Kidney epithelial cell (primary cell): ENCODE measurements at regions not wholly inside any gene's neighbourhood (a gene's known extent, or its start where the extent isn't known, plus 50 kb on each side); places are given as distances from the start of the nearest gene placed in this dataset.
"Not testable (repeated sequence)": the region's sequence is repeated elsewhere in the genome, so short reads cannot be mapped to it uniquely, and the experiment has no call there.

Experiments
- DNase-seq: peaks from one replicate; pipeline ENCODE4 v3.0.0-alpha.2; 2010; ENCODE audit warnings: low read depth
- H3K27me3 ChIP-seq: 2 replicates; pipeline ENCODE4 v1.6.0; 2011; ENCODE audit warnings: low read length; ENCODE audit not compliant: control insufficient read depth, insufficient read depth
- H3K36me3 ChIP-seq: 2 replicates; pipeline ENCODE4 v1.5.1; 2011; ENCODE audit warnings: low read length; ENCODE audit not compliant: control insufficient read depth, insufficient read depth
- H3K4me3 ChIP-seq: 2 replicates; pipeline ENCODE4 v1.5.1; 2011; ENCODE audit warnings: low read depth, mild to moderate bottlenecking, control low read depth, low read length
- TF ChIP-seq, protein P1 (sequence below): IDR thresholded peaks from 2 replicates; pipeline ENCODE4 v1.5.1; 2011; ENCODE audit warnings: mild to moderate bottlenecking, moderate library complexity, low read length, control low read depth, inconsistent platforms; ENCODE audit not compliant: insufficient read depth, poor library complexity, severe bottlenecking

DNA sequence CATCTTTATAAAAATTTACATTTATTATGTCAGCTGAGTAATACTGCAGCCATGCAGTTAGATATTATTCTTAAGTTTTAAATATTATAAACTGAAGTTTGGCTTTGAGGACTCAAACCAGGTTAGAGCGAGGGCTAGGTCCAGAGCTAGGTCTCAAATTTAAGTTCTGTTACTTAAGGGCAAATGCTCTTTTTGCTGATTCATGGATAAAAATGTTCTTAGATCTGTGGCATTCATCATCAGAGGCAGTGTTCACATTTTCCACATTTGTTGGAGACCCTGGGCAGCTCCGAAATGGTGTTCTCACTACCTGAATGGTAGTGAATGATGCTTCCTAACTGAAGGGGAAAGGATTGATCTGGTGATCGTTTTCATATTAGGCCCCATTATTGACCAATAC is 121.4 kb upstream of the MB21D2 start:
- H3K4me3 ChIP-seq = no peak overlapping the region
- no peaks in the 10 kb centered on the region for H3K27me3 ChIP-seq
- DNase-seq = no peak
- TF ChIP-seq, protein P1, sequence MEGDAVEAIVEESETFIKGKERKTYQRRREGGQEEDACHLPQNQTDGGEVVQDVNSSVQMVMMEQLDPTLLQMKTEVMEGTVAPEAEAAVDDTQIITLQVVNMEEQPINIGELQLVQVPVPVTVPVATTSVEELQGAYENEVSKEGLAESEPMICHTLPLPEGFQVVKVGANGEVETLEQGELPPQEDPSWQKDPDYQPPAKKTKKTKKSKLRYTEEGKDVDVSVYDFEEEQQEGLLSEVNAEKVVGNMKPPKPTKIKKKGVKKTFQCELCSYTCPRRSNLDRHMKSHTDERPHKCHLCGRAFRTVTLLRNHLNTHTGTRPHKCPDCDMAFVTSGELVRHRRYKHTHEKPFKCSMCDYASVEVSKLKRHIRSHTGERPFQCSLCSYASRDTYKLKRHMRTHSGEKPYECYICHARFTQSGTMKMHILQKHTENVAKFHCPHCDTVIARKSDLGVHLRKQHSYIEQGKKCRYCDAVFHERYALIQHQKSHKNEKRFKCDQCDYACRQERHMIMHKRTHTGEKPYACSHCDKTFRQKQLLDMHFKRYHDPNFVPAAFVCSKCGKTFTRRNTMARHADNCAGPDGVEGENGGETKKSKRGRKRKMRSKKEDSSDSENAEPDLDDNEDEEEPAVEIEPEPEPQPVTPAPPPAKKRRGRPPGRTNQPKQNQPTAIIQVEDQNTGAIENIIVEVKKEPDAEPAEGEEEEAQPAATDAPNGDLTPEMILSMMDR = no peak
- H3K36me3 ChIP-seq = no peaks in the 10 kb centered on the region

DNA sequence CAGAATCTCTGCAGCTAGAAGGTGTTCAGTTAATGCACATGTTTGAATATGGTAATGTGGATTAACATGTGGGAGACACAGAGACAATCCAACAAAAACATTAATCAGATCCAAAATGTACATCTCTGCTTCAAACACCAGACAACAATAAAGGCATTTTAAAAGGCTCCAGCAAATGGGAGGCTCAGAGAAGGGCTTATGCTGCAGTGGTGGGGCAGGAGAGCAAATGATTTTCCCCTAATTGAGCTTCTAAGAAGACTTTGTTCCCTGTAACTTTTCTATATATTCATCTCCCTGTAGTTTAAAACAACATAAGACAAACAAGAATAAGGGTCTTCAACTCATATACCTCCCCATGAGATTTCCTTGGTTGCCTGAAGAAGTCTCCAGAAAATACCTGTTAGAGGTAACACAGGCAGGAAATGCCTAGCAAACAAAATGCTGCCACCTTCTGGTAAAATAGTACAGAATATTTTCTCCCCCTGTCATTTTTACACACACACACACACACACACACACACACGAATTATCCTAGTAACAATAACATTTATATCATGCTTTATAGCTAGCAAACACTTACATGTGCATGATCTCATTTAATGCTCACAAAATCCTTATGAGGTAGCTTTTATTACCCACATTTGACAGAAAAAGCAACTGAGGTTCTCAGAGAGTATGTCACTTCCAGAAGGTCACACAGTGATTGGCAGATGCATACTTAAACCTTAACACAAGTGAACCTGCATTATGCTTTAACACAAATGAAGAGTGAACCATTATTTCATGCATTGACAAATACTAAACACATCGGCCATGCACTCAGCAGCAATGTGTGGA is 123.4 kb upstream of the MB21D2 start:
- Histone ChIP-seq H3K27me3 (no peaks in the 10 kb centered on the region), H3K4me3 (no peak overlapping the region), H3K36me3 (no peaks in the 10 kb centered on the region)
- TF ChIP-seq, protein P1 = peak; percentile 43
- DNase-seq = peak; percentile 5

DNA sequence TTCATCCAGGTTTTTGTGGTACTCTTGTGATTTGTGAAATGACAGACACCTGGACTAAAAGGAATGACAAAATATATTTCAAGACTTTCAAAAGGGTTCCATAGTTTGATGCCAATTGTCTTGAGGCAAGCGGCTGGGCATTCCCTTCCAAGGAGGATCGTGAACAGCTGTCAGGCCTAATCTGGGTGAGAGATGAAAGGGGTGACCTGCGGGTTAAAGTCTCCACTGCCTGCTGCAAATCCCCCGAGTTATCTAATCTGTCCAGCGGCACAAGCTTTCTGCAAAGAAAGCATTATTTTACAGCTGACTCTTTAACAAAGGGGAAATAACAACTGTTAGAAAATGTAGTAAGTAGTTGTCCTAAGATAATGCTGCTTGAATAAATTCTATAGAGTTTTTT is 128.7 kb upstream of the MB21D2 start:
- no peaks in the 10 kb centered on the region for H3K27me3 ChIP-seq
- DNase-seq = no peak
- TF ChIP-seq, protein P1 = no peak
- H3K4me3 ChIP-seq = no peak overlapping the region
- no peaks in the 10 kb centered on the region for H3K36me3 ChIP-seq

DNA sequence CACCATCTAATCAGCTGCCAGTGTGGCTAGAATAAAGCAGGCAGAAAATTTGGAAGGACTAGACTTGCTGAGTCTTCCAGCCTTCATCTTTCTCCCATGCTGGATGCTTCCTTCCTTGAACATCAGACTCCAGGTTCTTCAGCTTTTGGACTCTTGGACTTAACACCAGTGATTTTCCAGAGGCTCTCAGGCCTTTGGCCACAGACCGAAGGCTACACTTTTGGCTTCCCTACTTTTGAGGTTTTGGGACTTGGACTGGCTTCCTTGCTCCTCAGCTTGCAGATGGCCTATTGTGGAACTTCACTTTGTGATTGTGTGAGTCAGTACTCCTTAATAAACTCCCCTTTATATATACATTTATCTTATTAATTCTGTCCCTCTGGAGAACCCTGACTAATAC is 129.8 kb upstream of the MB21D2 start:
- H3K27me3 ChIP-seq, H3K36me3 ChIP-seq, DNase-seq, H3K4me3 ChIP-seq: not testable (repeated sequence)

DNA sequence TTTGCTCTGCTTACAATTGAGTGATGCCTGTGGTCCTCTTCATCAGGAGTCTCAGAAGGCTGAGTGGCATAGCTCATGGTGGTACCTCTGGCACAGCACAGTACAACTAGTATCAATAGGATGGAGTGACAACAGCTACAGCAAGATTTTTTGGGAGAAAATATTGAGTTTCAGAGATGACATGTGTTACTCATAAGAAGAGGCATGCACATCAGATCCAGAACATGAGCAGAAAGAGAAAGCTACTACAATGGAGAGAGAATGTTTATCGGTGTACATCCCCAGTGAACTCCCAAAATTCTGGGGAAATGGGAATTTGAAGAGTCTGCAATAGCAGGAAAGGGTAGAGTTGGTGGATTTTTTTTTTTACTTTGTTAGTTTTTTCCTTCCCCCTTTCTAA is 130.5 kb upstream of the MB21D2 start:
- TF ChIP-seq, protein P1 = no peak
- Histone ChIP-seq H3K36me3 (no peaks in the 10 kb centered on the region), H3K27me3 (no peaks in the 10 kb centered on the region), H3K4me3 (no peak overlapping the region)
- DNase-seq = no peak

DNA sequence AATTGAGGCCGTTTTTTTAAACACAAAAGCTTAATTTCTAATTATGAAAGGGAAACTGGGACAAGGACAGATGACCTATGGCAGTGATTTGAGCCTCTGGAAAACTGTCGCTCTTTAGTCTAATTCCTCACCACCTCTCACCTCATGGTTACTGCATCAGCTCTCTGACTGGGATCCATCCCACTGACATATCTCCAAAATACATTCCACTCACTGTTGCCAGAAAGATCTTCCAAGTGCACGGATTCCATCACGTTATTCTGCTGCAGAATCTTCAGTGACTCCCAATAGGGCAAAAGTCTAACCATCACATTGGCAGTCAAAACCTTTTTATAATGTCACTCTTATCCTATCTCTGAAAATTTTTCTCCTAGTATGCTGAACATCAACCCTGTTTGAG is 132.3 kb upstream of the MB21D2 start:
- H3K27me3 ChIP-seq = no peaks in the 10 kb centered on the region
- DNase-seq = no peak
- TF ChIP-seq, protein P1 = no peak
- no peak overlapping the region for H3K4me3 ChIP-seq
- H3K36me3 ChIP-seq = no peaks in the 10 kb centered on the region
